ENCODE measurements at regions not wholly inside any gene's neighbourhood (a gene's known extent, or its start where the extent isn't known, plus 50 kb on each side); places are given as distances from the start of the nearest gene placed in this dataset.

- Mint-ChIP-seq H3K4me3 (no peak overlapping the region), H3K9me3 (peaks cover 22% of the 10 kb centered on the region), H3K36me3 (ENCODE audit: low read depth) (peaks cover 26% of the 10 kb centered on the region), H3K4me1 (no peaks in the 10 kb centered on the region; the same call in 2 of the 3 replicates), H3K27ac (no peak overlapping the region), H3K27me3 (ENCODE audit: insufficient read depth, low read depth, poor library complexity) (no peaks in the 10 kb centered on the region)
- DNase-seq (ENCODE audit: low spot score) (no peak), ATAC-seq (no peak)
- H2AFZ ChIP-seq, result no peak overlapping the region
- H4K20me1 ChIP-seq (replicated peaks; ENCODE audit: insufficient read depth), result no peaks in the 10 kb centered on the region
- H3K4me3 ChIP-seq, result no peak overlapping the region
- H3K9me2 ChIP-seq (ENCODE audit: insufficient read depth), result peaks cover 20% of the 10 kb centered on the region
- H3K36me3 ChIP-seq (ENCODE audit: insufficient read depth), result no peaks in the 10 kb centered on the region
- H3K4me1 ChIP-seq (ENCODE audit: insufficient read depth), result no peaks in the 10 kb centered on the region
- no peaks in the 10 kb centered on the region for H3F3A ChIP-seq (replicated peaks; ENCODE audit: low read depth)
- H3K27ac ChIP-seq (ENCODE audit: low read depth), result no peak overlapping the region
- H3K27me3 ChIP-seq (ENCODE audit: insufficient read depth), result no peaks in the 10 kb centered on the region
- H3K4me2 ChIP-seq, result no peak overlapping the region
- no peaks in the 10 kb centered on the region for H3K79me2 ChIP-seq (replicated peaks; ENCODE audit: insufficient read depth)
- TF ChIP-seq EZH2phosphoT487 (IDR thresholded peaks at IDR 0.05; ENCODE audit: unreplicated experiment), result no peak
- TF ChIP-seq JUNB (IDR thresholded peaks at IDR 0.05; ENCODE audit: unreplicated experiment), result no peak
- TF ChIP-seq CREB1 (CRISPR knock-in tag; IDR thresholded peaks at IDR 0.05; ENCODE audit: low read depth), result no peak
- no peak for TF ChIP-seq STAT1 (IDR thresholded peaks at IDR 0.05; ENCODE audit: unreplicated experiment)
- TF ChIP-seq ZNF462 (CRISPR knock-in tag; IDR thresholded peaks at IDR 0.05), result no peak
- no peak for TF ChIP-seq ETS1 (IDR thresholded peaks at IDR 0.05)
- TF ChIP-seq ZNF114 (CRISPR knock-in tag; IDR thresholded peaks at IDR 0.05), result no peak
- no peak for TF ChIP-seq ZNF331 (CRISPR knock-in tag; IDR thresholded peaks at IDR 0.05; ENCODE audit: low read depth)
- no peak for TF ChIP-seq POLR2AphosphoS5 (IDR thresholded peaks at IDR 0.05; ENCODE audit: low read depth)
- no peak for TF ChIP-seq NANOG (IDR thresholded peaks at IDR 0.05; ENCODE audit: borderline replicate concordance)
- TF ChIP-seq REST (IDR thresholded peaks at IDR 0.05; ENCODE audit: unreplicated experiment), result no peak
- TF ChIP-seq EZH2 (IDR thresholded peaks at IDR 0.05; ENCODE audit: low read depth, unreplicated experiment), result no peak
Observed at GRCh38 chr4:43898836-43899235, 549.8 kb downstream of the KCTD8 start.

Data from GM23338 (cell line).